ENCODE measurements at regions not wholly inside any gene's neighbourhood (a gene's known extent, or its start where the extent isn't known, plus 50 kb on each side); places are given as distances from the start of the nearest gene placed in this dataset.

DNA sequence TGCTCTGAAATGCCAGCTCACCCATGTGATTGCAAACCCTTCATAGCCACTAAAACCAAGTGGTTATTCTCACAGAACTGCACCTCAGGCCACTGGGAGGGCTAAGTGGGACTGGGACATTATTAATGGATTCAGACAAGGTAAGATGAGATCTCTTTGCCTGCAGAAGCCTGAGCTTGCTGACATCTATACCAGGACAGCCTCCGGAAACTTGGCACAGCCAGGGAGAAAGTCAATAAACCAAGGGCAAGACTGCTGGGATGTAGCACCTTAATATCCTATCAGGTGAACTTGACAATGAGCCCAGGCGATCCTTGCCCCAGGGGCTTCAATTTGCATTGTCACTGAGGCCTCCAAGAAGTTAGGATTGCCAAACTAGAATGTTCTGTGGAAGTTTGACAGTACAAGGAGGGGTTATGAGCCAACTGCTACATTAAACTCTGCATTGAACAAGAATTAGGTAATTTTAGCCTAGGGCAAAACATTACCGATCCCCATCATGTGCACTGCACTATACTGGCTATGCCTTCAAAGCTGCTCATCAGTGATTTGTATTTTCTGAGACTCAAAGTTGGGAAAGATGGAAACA, 60.1 kb upstream of the RALGAPA2 start:
- TF ChIP-seq GPN1 (CRISPR knock-in tag; IDR thresholded peaks at IDR 0.05; ENCODE audit: borderline replicate concordance) (no peak), FOXK2 (IDR thresholded peaks at IDR 0.05) (no peak), POLR2AphosphoS5 (IDR thresholded peaks at IDR 0.05; ENCODE audit: low read depth, low read length) (no peak), SMAD1 (CRISPR knock-in tag; IDR thresholded peaks at IDR 0.05; ENCODE audit: borderline replicate concordance, low read depth) (no peak), ZNF747 (CRISPR knock-in tag; IDR thresholded peaks at IDR 0.05; ENCODE audit: borderline replicate concordance) (no peak), MEIS1 (CRISPR knock-in tag; IDR thresholded peaks at IDR 0.05; ENCODE audit: borderline replicate concordance) (no peak), TBX2 (CRISPR knock-in tag; IDR thresholded peaks at IDR 0.05; ENCODE audit: borderline replicate concordance) (no peak), GATAD1 (CRISPR knock-in tag; IDR thresholded peaks at IDR 0.05) (no peak), SAFB2 (CRISPR knock-in tag; IDR thresholded peaks at IDR 0.05; ENCODE audit: borderline replicate concordance, low read depth) (no peak), RAD21 (CRISPR knock-in tag; IDR thresholded peaks at IDR 0.05) (no peak)
- TF ChIP-seq, protein P1, sequence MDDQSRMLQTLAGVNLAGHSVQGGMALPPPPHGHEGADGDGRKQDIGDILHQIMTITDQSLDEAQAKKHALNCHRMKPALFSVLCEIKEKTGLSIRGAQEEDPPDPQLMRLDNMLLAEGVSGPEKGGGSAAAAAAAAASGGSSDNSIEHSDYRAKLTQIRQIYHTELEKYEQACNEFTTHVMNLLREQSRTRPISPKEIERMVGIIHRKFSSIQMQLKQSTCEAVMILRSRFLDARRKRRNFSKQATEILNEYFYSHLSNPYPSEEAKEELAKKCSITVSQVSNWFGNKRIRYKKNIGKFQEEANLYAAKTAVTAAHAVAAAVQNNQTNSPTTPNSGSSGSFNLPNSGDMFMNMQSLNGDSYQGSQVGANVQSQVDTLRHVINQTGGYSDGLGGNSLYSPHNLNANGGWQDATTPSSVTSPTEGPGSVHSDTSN (CRISPR knock-in tag; IDR thresholded peaks at IDR 0.05; ENCODE audit: borderline replicate concordance) = no peak
- TF ChIP-seq, protein P2, sequence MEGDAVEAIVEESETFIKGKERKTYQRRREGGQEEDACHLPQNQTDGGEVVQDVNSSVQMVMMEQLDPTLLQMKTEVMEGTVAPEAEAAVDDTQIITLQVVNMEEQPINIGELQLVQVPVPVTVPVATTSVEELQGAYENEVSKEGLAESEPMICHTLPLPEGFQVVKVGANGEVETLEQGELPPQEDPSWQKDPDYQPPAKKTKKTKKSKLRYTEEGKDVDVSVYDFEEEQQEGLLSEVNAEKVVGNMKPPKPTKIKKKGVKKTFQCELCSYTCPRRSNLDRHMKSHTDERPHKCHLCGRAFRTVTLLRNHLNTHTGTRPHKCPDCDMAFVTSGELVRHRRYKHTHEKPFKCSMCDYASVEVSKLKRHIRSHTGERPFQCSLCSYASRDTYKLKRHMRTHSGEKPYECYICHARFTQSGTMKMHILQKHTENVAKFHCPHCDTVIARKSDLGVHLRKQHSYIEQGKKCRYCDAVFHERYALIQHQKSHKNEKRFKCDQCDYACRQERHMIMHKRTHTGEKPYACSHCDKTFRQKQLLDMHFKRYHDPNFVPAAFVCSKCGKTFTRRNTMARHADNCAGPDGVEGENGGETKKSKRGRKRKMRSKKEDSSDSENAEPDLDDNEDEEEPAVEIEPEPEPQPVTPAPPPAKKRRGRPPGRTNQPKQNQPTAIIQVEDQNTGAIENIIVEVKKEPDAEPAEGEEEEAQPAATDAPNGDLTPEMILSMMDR (CRISPR knock-in tag; IDR thresholded peaks at IDR 0.05) = no peak
